MM.1S (cell line): ENCODE measurements at regions not wholly inside any gene's neighbourhood (a gene's known extent, or its start where the extent isn't known, plus 50 kb on each side); places are given as distances from the start of the nearest gene placed in this dataset.

ENCODE experiments used
- DNase-seq: peaks from one replicate; pipeline ENCODE4 v3.0.0-alpha.2; 2015
- H2AFZ ChIP-seq: fragments of 300-600 bp; sonication (generic); 2 replicates; pipeline ENCODE4 v1.6.0; 2016; ENCODE audit warnings: antibody characterized with exemption, low read length
- H3F3A ChIP-seq: fragments of 300-600 bp; sonication (generic); 2 replicates; pipeline ENCODE4 v1.6.1; 2016; ENCODE audit warnings: mild to moderate bottlenecking, antibody characterized with exemption, low read length, moderate library complexity, mixed read lengths; ENCODE audit not compliant: insufficient read depth
- H3K27ac ChIP-seq: fragments of 300-600 bp; sonication (generic); 2 replicates; pipeline ENCODE4 v1.5.1; 2016; ENCODE audit warnings: mild to moderate bottlenecking, low read length
- H3K27me3 ChIP-seq: fragments of 300-600 bp; sonication (generic); replicated peaks from 2 replicates; pipeline ENCODE4 v1.6.0; 2016; ENCODE audit warnings: low read length; ENCODE audit not compliant: insufficient read depth
- H3K36me3 ChIP-seq: fragments of 300-600 bp; sonication (generic); replicated peaks from 2 replicates; pipeline ENCODE4 v1.6.1; 2016; ENCODE audit warnings: mild to moderate bottlenecking, low read length, mixed read lengths; ENCODE audit not compliant: insufficient read depth
- H3K4me1 ChIP-seq: fragments of 300-600 bp; sonication (generic); 2 replicates; pipeline ENCODE4 v1.6.1; 2016; ENCODE audit warnings: low read length, mixed read lengths
- H3K4me2 ChIP-seq: fragments of 300-600 bp; sonication (generic); 2 replicates; pipeline ENCODE4 v1.6.0; 2016; ENCODE audit warnings: low read depth, low read length
- H3K4me3 ChIP-seq: fragments of 300-600 bp; sonication (generic); 2 replicates; pipeline ENCODE4 v1.5.1; 2016; ENCODE audit warnings: low read length, mixed read lengths
- H3K79me2 ChIP-seq: fragments of 300-600 bp; sonication (generic); 2 replicates; pipeline ENCODE4 v1.6.1; 2016; ENCODE audit warnings: mixed run types, low read length, mixed read lengths
- H3K9ac ChIP-seq: fragments of 300-600 bp; sonication (generic); 2 replicates; pipeline ENCODE4 v1.6.1; 2016; ENCODE audit warnings: low read length, mixed read lengths
- H3K9me2 ChIP-seq: fragments of 300-600 bp; sonication (generic); replicated peaks from 2 replicates; pipeline ENCODE4 v1.6.1; 2016; ENCODE audit warnings: mild to moderate bottlenecking, low read length, mixed read lengths; ENCODE audit not compliant: insufficient read depth
- H3K9me3 ChIP-seq: fragments of 300-600 bp; sonication (generic); replicated peaks from 2 replicates; pipeline ENCODE4 v1.6.1; 2016; ENCODE audit warnings: mild to moderate bottlenecking, low read length, mixed read lengths; ENCODE audit not compliant: insufficient read depth
- H4K20me1 ChIP-seq: fragments of 300-600 bp; sonication (generic); 2 replicates; pipeline ENCODE4 v1.6.1; 2016; ENCODE audit warnings: mild to moderate bottlenecking, low read length, moderate library complexity, mixed read lengths; ENCODE audit not compliant: insufficient read depth
- CTCF ChIP-seq: fragments of 300-600 bp; sonication (generic); IDR thresholded peaks from 2 replicates; pipeline ENCODE4 v1.5.1; 2016; ENCODE audit warnings: antibody characterized with exemption, low read length, mixed read lengths
- EZH2 ChIP-seq: fragments of 300-600 bp; sonication (generic); optimal IDR thresholded peaks from 2 replicates; pipeline ENCODE3; 2017; ENCODE audit warnings: low read depth, mild to moderate bottlenecking, antibody characterized with exemption, low read length, mixed read lengths
- EZH2phosphoT487 ChIP-seq: fragments of 300-600 bp; sonication (generic); IDR thresholded peaks from 2 replicates; pipeline ENCODE4 v1.6.1; 2018; ENCODE audit warnings: antibody characterized with exemption, low read length

GRCh38 chr5:121108725-121109124 is 644.6 kb downstream of the PRR16 start:
- Histone ChIP-seq H3K27me3 (no peaks in the 10 kb centered on the region), H3F3A (no peaks in the 10 kb centered on the region), H4K20me1 (no peaks in the 10 kb centered on the region), H3K9me2 (no peaks in the 10 kb centered on the region), H3K9me3 (no peaks in the 10 kb centered on the region), H3K79me2 (no peaks in the 10 kb centered on the region), H3K4me3 (no peak overlapping the region), H3K4me1 (no peaks in the 10 kb centered on the region), H3K27ac (no peak overlapping the region), H3K36me3 (no peaks in the 10 kb centered on the region), H3K9ac (no peak overlapping the region), H3K4me2 (no peak overlapping the region), H2AFZ (no peak overlapping the region)
- no peak for TF ChIP-seq EZH2
- no peak for TF ChIP-seq CTCF
- TF ChIP-seq EZH2phosphoT487, result no peak
- no peak for DNase-seq

- no peak overlapping the region for H3K27ac ChIP-seq
- no peaks in the 10 kb centered on the region for H3K9me3 ChIP-seq
- H3K4me2 ChIP-seq, result no peak overlapping the region
- no peak overlapping the region for H2AFZ ChIP-seq
- no peaks in the 10 kb centered on the region for H3F3A ChIP-seq
- H3K9ac ChIP-seq, result no peak overlapping the region
- TF ChIP-seq CTCF (no peak), EZH2 (no peak), EZH2phosphoT487 (no peak)
- H3K4me3 ChIP-seq, result no peak overlapping the region
- no peaks in the 10 kb centered on the region for H3K79me2 ChIP-seq
- no peaks in the 10 kb centered on the region for H3K9me2 ChIP-seq
- no peaks in the 10 kb centered on the region for H4K20me1 ChIP-seq
- no peaks in the 10 kb centered on the region for H3K4me1 ChIP-seq
- DNase-seq, result no peak
- H3K36me3 ChIP-seq, result no peaks in the 10 kb centered on the region
- H3K27me3 ChIP-seq, result no peaks in the 10 kb centered on the region
Observed at GRCh38 chr5:121109817-121110216, 645.7 kb downstream of the PRR16 start.

GRCh38 chr5:121121786-121122185 is 657.7 kb downstream of the PRR16 start:
- no peak overlapping the region for H3K4me2 ChIP-seq
- H2AFZ ChIP-seq, result no peak overlapping the region
- TF ChIP-seq EZH2phosphoT487, result no peak
- no peak for TF ChIP-seq EZH2
- no peak for TF ChIP-seq CTCF

More at GRCh38 chr5:121121786-121122185, 657.7 kb downstream of the PRR16 start:
- Histone ChIP-seq H3K4me1 (no peaks in the 10 kb centered on the region), H3K9me3 (no peaks in the 10 kb centered on the region), H3K9ac (no peak overlapping the region), H3K27ac (no peak overlapping the region), H3F3A (no peaks in the 10 kb centered on the region), H3K36me3 (no peaks in the 10 kb centered on the region), H4K20me1 (no peaks in the 10 kb centered on the region), H3K27me3 (no peaks in the 10 kb centered on the region), H3K9me2 (no peaks in the 10 kb centered on the region), H3K79me2 (no peaks in the 10 kb centered on the region), H3K4me3 (no peak overlapping the region)
- DNase-seq, result no peak
